Keratinocyte (primary cell): ENCODE measurements at regions not wholly inside any gene's neighbourhood (a gene's known extent, or its start where the extent isn't known, plus 50 kb on each side); places are given as distances from the start of the nearest gene placed in this dataset.

Experiments
- DNase-seq: peaks from one replicate; pipeline ENCODE4 v3.0.0-alpha.2; 2011; ENCODE audit warnings: low read depth, missing footprints, low spot score
- FAIRE-seq: peaks from 2 replicates; lab custom pipeline; 2011; peaks lifted over from hg19 to GRCh38; lab: Jason Lieb, UNC
- H2AFZ ChIP-seq: 2 replicates; pipeline ENCODE4 v1.6.0; 2012; ENCODE audit warnings: low read length, control low read depth, inconsistent platforms; ENCODE audit not compliant: control insufficient read depth
- H3K27ac ChIP-seq: 2 replicates; pipeline ENCODE4 v1.5.1; 2011; ENCODE audit warnings: low read length; ENCODE audit not compliant: control insufficient read depth, insufficient read depth
- H3K27me3 ChIP-seq: 3 replicates; pipeline ENCODE4 v1.6.0; 2011; ENCODE audit warnings: low read length; ENCODE audit not compliant: control insufficient read depth, insufficient read depth; ENCODE audit errors: extremely low read depth
- H3K36me3 ChIP-seq, 2 experiments: 2 replicates in 1 of 2; 3 replicates in 1 of 2; pipeline ENCODE4 v1.5.1; 2011; ENCODE audit warnings: low read length in 2 of 2, mild to moderate bottlenecking in 1 of 2; ENCODE audit not compliant: control insufficient read depth in 2 of 2, insufficient read depth in 2 of 2; ENCODE audit errors: extremely low read depth in 1 of 2
- H3K4me1 ChIP-seq: 3 replicates; pipeline ENCODE4 v1.5.1; 2011; ENCODE audit warnings: low read length; ENCODE audit not compliant: control insufficient read depth, insufficient read depth; ENCODE audit errors: extremely low read depth
- H3K4me2 ChIP-seq: 3 replicates; pipeline ENCODE4 v1.6.0; 2011; ENCODE audit warnings: low read depth, low read length; ENCODE audit not compliant: control insufficient read depth, insufficient read depth; ENCODE audit errors: extremely low read depth
- H3K4me3 ChIP-seq, 3 experiments: fragments of 200-600 bp in 1 of 3; sonication (generic) in 1 of 3; 2 replicates in 2 of 3; 3 replicates in 1 of 3; pipeline ENCODE4 v1.5.1; 2011 to 2016; ENCODE audit warnings: low read length in 3 of 3, mild to moderate bottlenecking in 3 of 3, control low read depth in 2 of 3, inconsistent platforms in 1 of 3, low read depth in 1 of 3, mixed read lengths in 1 of 3, mixed run types in 1 of 3, moderate library complexity in 1 of 3; ENCODE audit not compliant: control insufficient read depth in 2 of 3, insufficient read depth in 2 of 3; ENCODE audit errors: extremely low read depth in 1 of 3
- H3K79me2 ChIP-seq: 2 replicates; pipeline ENCODE4 v1.6.0; 2012; ENCODE audit warnings: low read length; ENCODE audit not compliant: control insufficient read depth, insufficient read depth
- H3K9ac ChIP-seq: 3 replicates; pipeline ENCODE4 v1.6.0; 2011; ENCODE audit warnings: low read length; ENCODE audit not compliant: control insufficient read depth, insufficient read depth; ENCODE audit errors: extremely low read depth
- H3K9me1 ChIP-seq: 3 replicates; pipeline ENCODE4 v1.6.0; 2011; ENCODE audit warnings: low read length; ENCODE audit not compliant: control insufficient read depth, insufficient read depth; ENCODE audit errors: extremely low read depth
- H3K9me3 ChIP-seq: 2 replicates; pipeline ENCODE4 v1.5.1; 2012; ENCODE audit warnings: low read depth, low read length; ENCODE audit not compliant: control insufficient read depth
- H4K20me1 ChIP-seq: 3 replicates; pipeline ENCODE4 v1.6.0; 2011; ENCODE audit warnings: low read length; ENCODE audit not compliant: control insufficient read depth, insufficient read depth; ENCODE audit errors: extremely low read depth
- CTCF ChIP-seq, 3 experiments: IDR thresholded peaks in 1 of 3; conservative IDR thresholded peaks in 1 of 3; optimal IDR thresholded peaks in 1 of 3; 2 replicates in 2 of 3; 3 replicates in 1 of 3; pipeline versions ENCODE3 to v1.5.1; 2011; ENCODE audit warnings: low read length in 3 of 3, mild to moderate bottlenecking in 3 of 3, moderate library complexity in 2 of 3, control low read depth in 1 of 3, inconsistent platforms in 1 of 3; ENCODE audit not compliant: insufficient read depth in 2 of 3; ENCODE audit errors: extremely low read depth in 1 of 3
- EZH2 ChIP-seq: IDR thresholded peaks from one replicate; pipeline ENCODE4 v1.6.1; 2012; ENCODE audit warnings: inconsistent platforms, mild to moderate bottlenecking, low read length, moderate library complexity
- dilution Hi-C: fragments of 300-500 bp; cut with MboI; formaldehyde crosslinking; loops from one replicate; pipeline ENCODE4 v1.7.0; 2020; ENCODE audit warnings: low sequenced_read_pairs; ENCODE audit not compliant: extremely low pct_ligation_motif_present

- dilution Hi-C loops, result no loop called here
- no peak for FAIRE-seq
- no peak overlapping the region for H2AFZ ChIP-seq
- no peak overlapping the region for H3K4me2 ChIP-seq
- H3K27ac ChIP-seq, result no peak overlapping the region
- no peak for DNase-seq
- peaks cover 6% of the 10 kb centered on the region for H3K27me3 ChIP-seq
- H3K79me2 ChIP-seq, result no peaks in the 10 kb centered on the region
- H3K4me3 ChIP-seq, result no peak overlapping the region
- no peak overlapping the region for H3K9ac ChIP-seq
- H4K20me1 ChIP-seq, result no peaks in the 10 kb centered on the region
- H3K9me1 ChIP-seq, result no peaks in the 10 kb centered on the region
- TF ChIP-seq CTCF (optimal IDR thresholded peaks at IDR 0.05 in 1 of 3, IDR thresholded peaks at IDR 0.05 in 1 of 3, conservative IDR thresholded peaks at IDR 0.05 in 1 of 3; ENCODE audit: extremely low read depth in 1 of 3, insufficient read depth in 2 of 3, low read length in 3 of 3) (no peak), EZH2 (no peak)
- H3K4me1 ChIP-seq, result no peaks in the 10 kb centered on the region
- H3K36me3 ChIP-seq, result no peaks in the 10 kb centered on the region
- no peaks in the 10 kb centered on the region for H3K9me3 ChIP-seq
These were observed 99.4 kb upstream of the KLF13 start for GRCh38 chr15:31227235-31227634.

GRCh38 chr15:31228011-31228484 is 98.6 kb upstream of the KLF13 start:
- FAIRE-seq, result no peak

More at GRCh38 chr15:31228011-31228484, 98.6 kb upstream of the KLF13 start:
- no peak overlapping the region for H3K27ac ChIP-seq
- peaks cover 6% of the 10 kb centered on the region for H3K27me3 ChIP-seq
- DNase-seq, result no peak
- H3K9ac ChIP-seq, result no peak overlapping the region
- H3K4me1 ChIP-seq, result no peaks in the 10 kb centered on the region
- H3K36me3 ChIP-seq, result no peaks in the 10 kb centered on the region
- H3K4me2 ChIP-seq, result no peak overlapping the region
- no peaks in the 10 kb centered on the region for H3K9me3 ChIP-seq
- no peak overlapping the region for H3K4me3 ChIP-seq
- no peak overlapping the region for H2AFZ ChIP-seq
- H3K9me1 ChIP-seq, result no peaks in the 10 kb centered on the region
- TF ChIP-seq EZH2 (no peak), CTCF (optimal IDR thresholded peaks at IDR 0.05 in 1 of 3, IDR thresholded peaks at IDR 0.05 in 1 of 3, conservative IDR thresholded peaks at IDR 0.05 in 1 of 3; ENCODE audit: extremely low read depth in 1 of 3, insufficient read depth in 2 of 3, low read length in 3 of 3) (no peak)
- dilution Hi-C loops, result no loop called here
- no peaks in the 10 kb centered on the region for H4K20me1 ChIP-seq
- no peaks in the 10 kb centered on the region for H3K79me2 ChIP-seq
